K562 (cell line): ENCODE measurements at regions not wholly inside any gene's neighbourhood (a gene's known extent, or its start where the extent isn't known, plus 50 kb on each side); places are given as distances from the start of the nearest gene placed in this dataset.

Experiments
- ATAC-seq: fragments of 200-7000 bp; cut with Tn5 transposase; 3 replicates; pipeline ENCODE4 v1.9.1; 2020; ENCODE audit warnings: moderate library complexity
- BruUV-seq: library from RNA; stranded (reverse); fragments of 400-500 nt; replicated peaks from 2 replicates; lab custom pipeline; 2021; lab: Mats Ljungman, UMichigan
- CTCF ChIA-PET: fragments of 300-600 bp; formaldehyde crosslinking; extraction: SDS; loops from one replicate; lab custom pipeline; 2021; ENCODE audit warnings: low intra/inter-chr PET ratio; lab: Yijun Ruan, JAX
- POLR2A ChIA-PET: fragments of 300-600, 350-650 bp; sonication (Branson Sonifier 250); formaldehyde crosslinking; extraction: SDS; loops from one replicate; lab custom pipeline; 2021; ENCODE audit warnings: antibody characterized with exemption, inconsistent platforms; lab: Yijun Ruan, JAX
- DNase-seq, 4 experiments: peaks; one replicate each; pipeline versions ENCODE4 v3.0.0 to v3.0.0-alpha.2; 2011 to 2018; ENCODE audit warnings: low spot score in 3 of 4, mixed read lengths in 3 of 4; ENCODE audit errors: extremely low read depth in 1 of 4
- FAIRE-seq: peaks from 2 replicates; lab custom pipeline; 2011; peaks lifted over from hg19 to GRCh38; lab: Jason Lieb, UNC
- H2AFZ ChIP-seq: 2 replicates; pipeline ENCODE4 v1.6.0; 2011; ENCODE audit warnings: low read depth, low read length, control low read depth, inconsistent platforms
- H3K27ac ChIP-seq: fragments of 200-600 bp; 3 replicates; pipeline ENCODE4 v1.8.0; 2011; ENCODE audit warnings: low read depth, mild to moderate bottlenecking, control low read depth, inconsistent platforms, low read length, moderate library complexity, mixed read lengths; ENCODE audit errors: extremely low read depth
- H3K27me3 ChIP-seq, 2 experiments: fragments of 300-600 bp in 1 of 2; 2 replicates in 1 of 2; 3 replicates in 1 of 2; pipeline versions ENCODE4 v1.6.0 to v1.8.0; 2011; ENCODE audit warnings: inconsistent platforms in 2 of 2, low read length in 2 of 2, mild to moderate bottlenecking in 1 of 2, mixed read lengths in 1 of 2, moderate library complexity in 1 of 2; ENCODE audit not compliant: control insufficient read depth in 2 of 2, insufficient read depth in 2 of 2
- H3K36me3 ChIP-seq: fragments of 300-600 bp; 3 replicates; pipeline ENCODE4 v1.8.0; 2011; ENCODE audit warnings: mild to moderate bottlenecking, low read length, inconsistent platforms; ENCODE audit not compliant: control insufficient read depth, insufficient read depth
- H3K4me1 ChIP-seq, 2 experiments: fragments of 200-600 bp in 1 of 2; replicated peaks in 1 of 2; 2 replicates in 1 of 2; 3 replicates in 1 of 2; pipeline versions ENCODE4 v1.5.1 to v1.8.0; 2011; ENCODE audit warnings: inconsistent platforms in 2 of 2, low read length in 2 of 2, mild to moderate bottlenecking in 1 of 2, mixed read lengths in 1 of 2, moderate library complexity in 1 of 2; ENCODE audit not compliant: control insufficient read depth in 2 of 2, insufficient read depth in 2 of 2
- H3K4me2 ChIP-seq: 2 replicates; pipeline ENCODE4 v1.6.1; 2011; ENCODE audit warnings: low read length, control low read depth, inconsistent platforms, mixed read lengths; ENCODE audit not compliant: insufficient read depth
- H3K4me3 ChIP-seq: fragments of 200-600 bp; sonication (generic), shearing (Covaris generic); 2 replicates; pipeline ENCODE4 v1.5.1; 2016; ENCODE audit warnings: control low read depth, inconsistent platforms
- H3K79me2 ChIP-seq: fragments of 200-600 bp; 3 replicates; pipeline ENCODE4 v1.8.0; 2011; ENCODE audit warnings: low read length, inconsistent platforms; ENCODE audit not compliant: control insufficient read depth, insufficient read depth
- H3K9ac ChIP-seq, 2 experiments: 2 replicates each; pipeline versions ENCODE4 v1.6.0 to v1.6.1; 2011; ENCODE audit warnings: low read depth in 2 of 2, low read length in 2 of 2, control low read depth in 1 of 2, inconsistent platforms in 1 of 2, mild to moderate bottlenecking in 1 of 2, mixed read lengths in 1 of 2; ENCODE audit not compliant: insufficient read depth in 1 of 2
- H3K9me1 ChIP-seq: one replicate; pipeline ENCODE4 v1.6.0; 2011; ENCODE audit warnings: inconsistent platforms, mild to moderate bottlenecking, low read length, moderate library complexity; ENCODE audit not compliant: control insufficient read depth, insufficient read depth
- H3K9me3 ChIP-seq: replicated peaks from 2 replicates; pipeline ENCODE4 v1.5.1; 2011; ENCODE audit warnings: low read depth, low read length, inconsistent platforms; ENCODE audit not compliant: control insufficient read depth, insufficient read depth
- H4K20me1 ChIP-seq: replicated peaks from 2 replicates; pipeline ENCODE4 v1.6.1; 2011; ENCODE audit warnings: low read length, inconsistent platforms, mixed read lengths; ENCODE audit not compliant: control insufficient read depth, insufficient read depth
- KAT2B ChIP-seq: IDR thresholded peaks from one replicate; pipeline ENCODE4 v1.6.1; 2012; ENCODE audit warnings: low read depth, mild to moderate bottlenecking, control low read depth, inconsistent platforms, low read length, moderate library complexity
- POLR2AphosphoS5 ChIP-seq: IDR thresholded peaks from 2 replicates; pipeline ENCODE4 v1.6.1; 2011; ENCODE audit warnings: mild to moderate bottlenecking, low read depth, low read length, moderate library complexity; ENCODE audit not compliant: control insufficient read depth, insufficient read depth
- POLR2B ChIP-seq: fragments of 450-650 bp; IDR thresholded peaks from 2 replicates; pipeline ENCODE4 v1.6.1; 2018; ENCODE audit warnings: low read depth; ENCODE audit not compliant: partially characterized antibody
- ZNF77 ChIP-seq: fragments of 250-450 bp; sonication (Bioruptor Pico); IDR thresholded peaks from 2 replicates; pipeline ENCODE4 v1.5.0; 2020
- WGBS: fragments of 100-300 bp; shearing (Covaris generic); methylation state at CpG from one replicate; pipeline ENCODE4 v1.1.6; 2016; ENCODE audit warnings: low coverage, mixed read lengths; ENCODE audit not compliant: insufficient coverage; ENCODE audit errors: missing lambda C conversion rate; 5-methylcytosine and 5-hydroxymethylcytosine counted together
- in situ Hi-C: fragments of 300-500 bp; cut with MboI; formaldehyde crosslinking; loops from 4 replicates; pipeline ENCODE4 v1.15.0; 2018; ENCODE audit warnings: inconsistent platforms, mixed read lengths
- intact Hi-C: fragments of 100-400 bp; cut with micrococcal nuclease; formaldehyde crosslinking; loops from 2 replicates; pipeline ENCODE4 v1.14.2; 2022
- TF ChIP-seq, protein P1 (sequence below): fragments of 450-650 bp; IDR thresholded peaks from 2 replicates; pipeline ENCODE4 v1.6.1; 2016; ENCODE audit warnings: missing biosample characterization, missing genetic modification characterization
- TF ChIP-seq, protein P2 (sequence below): fragments of 250-450 bp; sonication (Bioruptor Pico); IDR thresholded peaks from 2 replicates; pipeline ENCODE4 v1.5.0; 2021

DNA sequence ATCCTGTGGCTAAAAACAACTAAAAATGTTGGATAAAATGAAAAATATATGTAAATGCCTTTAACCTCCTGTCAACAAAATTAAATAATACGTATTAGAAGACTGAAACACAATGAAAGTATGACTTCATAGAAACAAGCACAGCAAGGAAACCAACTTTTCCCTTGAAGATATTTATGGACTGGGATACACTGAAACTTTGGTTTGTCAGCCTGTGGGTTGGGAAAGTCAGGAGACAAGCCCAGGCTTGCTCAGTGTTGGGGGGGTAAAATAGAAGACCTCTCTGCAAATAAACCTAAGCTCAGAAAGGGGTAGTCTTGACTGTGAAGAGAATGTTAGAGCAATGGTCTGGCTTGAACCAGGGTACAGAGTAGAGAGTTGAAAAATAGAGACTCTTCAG is 454.5 kb downstream of the FBXO15 start:
- TF ChIP-seq, protein P1, sequence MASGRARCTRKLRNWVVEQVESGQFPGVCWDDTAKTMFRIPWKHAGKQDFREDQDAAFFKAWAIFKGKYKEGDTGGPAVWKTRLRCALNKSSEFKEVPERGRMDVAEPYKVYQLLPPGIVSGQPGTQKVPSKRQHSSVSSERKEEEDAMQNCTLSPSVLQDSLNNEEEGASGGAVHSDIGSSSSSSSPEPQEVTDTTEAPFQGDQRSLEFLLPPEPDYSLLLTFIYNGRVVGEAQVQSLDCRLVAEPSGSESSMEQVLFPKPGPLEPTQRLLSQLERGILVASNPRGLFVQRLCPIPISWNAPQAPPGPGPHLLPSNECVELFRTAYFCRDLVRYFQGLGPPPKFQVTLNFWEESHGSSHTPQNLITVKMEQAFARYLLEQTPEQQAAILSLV (tag) = no peak
- TF ChIP-seq, protein P2, sequence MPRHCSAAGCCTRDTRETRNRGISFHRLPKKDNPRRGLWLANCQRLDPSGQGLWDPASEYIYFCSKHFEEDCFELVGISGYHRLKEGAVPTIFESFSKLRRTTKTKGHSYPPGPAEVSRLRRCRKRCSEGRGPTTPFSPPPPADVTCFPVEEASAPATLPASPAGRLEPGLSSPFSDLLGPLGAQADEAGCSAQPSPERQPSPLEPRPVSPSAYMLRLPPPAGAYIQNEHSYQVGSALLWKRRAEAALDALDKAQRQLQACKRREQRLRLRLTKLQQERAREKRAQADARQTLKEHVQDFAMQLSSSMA (CRISPR knock-in tag) = no peak
- TF ChIP-seq KAT2B (no peak), ZNF77 (CRISPR knock-in tag) (no peak), POLR2AphosphoS5 (no peak), POLR2B (no peak)
- no peak for DNase-seq
- CTCF ChIA-PET = no interaction called here
- intact Hi-C loops (no loop called here), in situ Hi-C loops (no loop called here)
- no peak for ATAC-seq
- H3K4me1 ChIP-seq = no peaks in the 10 kb centered on the region
- no peak overlapping the region for H3K4me2 ChIP-seq
- H3K9me1 ChIP-seq = no peaks in the 10 kb centered on the region
- no peaks in the 10 kb centered on the region for H3K36me3 ChIP-seq
- POLR2A ChIA-PET = no interaction called here
- H3K27ac ChIP-seq = no peak overlapping the region
- 0% methylated on average over 1 of the region's 1 CpG for WGBS
- H3K4me3 ChIP-seq = no peak overlapping the region
- no peaks in the 10 kb centered on the region for H3K27me3 ChIP-seq
- no peak overlapping the region for H2AFZ ChIP-seq
- BruUV-seq = no TSS peak
- H3K79me2 ChIP-seq = no peaks in the 10 kb centered on the region
- H4K20me1 ChIP-seq = no peaks in the 10 kb centered on the region
- H3K9ac ChIP-seq = no peak overlapping the region
- FAIRE-seq = no peak
- no peaks in the 10 kb centered on the region for H3K9me3 ChIP-seq
